22Rv1 (cell line): ENCODE measurements at regions not wholly inside any gene's neighbourhood (a gene's known extent, or its start where the extent isn't known, plus 50 kb on each side); places are given as distances from the start of the nearest gene placed in this dataset.
"Not testable (repeated sequence)": the region's sequence is repeated elsewhere in the genome, so short reads cannot be mapped to it uniquely, and the experiment has no call there.

Experiments used
- H3K27ac ChIP-seq: fragments of 450-650 bp; 2 replicates; pipeline ENCODE4 v1.5.1; 2017
- CTCF ChIP-seq: fragments of 450-650 bp; IDR thresholded peaks from 2 replicates; pipeline ENCODE4 v1.5.1; 2017; ENCODE audit warnings: mild to moderate bottlenecking
- ZFX ChIP-seq: fragments of 450-650 bp; IDR thresholded peaks from 2 replicates; pipeline ENCODE4 v1.6.1; 2017; ENCODE audit warnings: antibody characterized with exemption, borderline replicate concordance

- no peak for TF ChIP-seq ZFX
- no peak for TF ChIP-seq CTCF
- H3K27ac ChIP-seq = no peak overlapping the region
Observed at GRCh38 chr11:114956566-114956965, 278.2 kb downstream of the NXPE2 start.

GRCh38 chr11:114959953-114960505 lies 281.7 kb downstream of the NXPE2 start:
- no peak for TF ChIP-seq ZFX
- no peak for TF ChIP-seq CTCF

GRCh38 chr11:114960819-114961218 lies 282.5 kb downstream of the NXPE2 start:
- H3K27ac ChIP-seq = not testable (repeated sequence)

More at GRCh38 chr11:114959953-114960505, 281.7 kb downstream of the NXPE2 start:
- H3K27ac ChIP-seq = no peak overlapping the region

GRCh38 chr11:114964676-114965214 lies 286.4 kb downstream of the NXPE2 start:
- peak overlapping the region; percentile 7; the same call in 1 of the 2 replicates for H3K27ac ChIP-seq
- TF ChIP-seq ZFX (no peak), CTCF (no peak)

GRCh38 chr11:114970927-114971645 lies 292.8 kb downstream of the NXPE2 start:
- no peak overlapping the region for H3K27ac ChIP-seq
- TF ChIP-seq CTCF (no peak), ZFX (no peak)

GRCh38 chr11:114972105-114972504 lies 293.8 kb downstream of the NXPE2 start:
- TF ChIP-seq ZFX (no peak), CTCF (no peak)

GRCh38 chr11:114977651-114978050 lies 299.3 kb downstream of the NXPE2 start:
- H3K27ac ChIP-seq = no peak overlapping the region
- TF ChIP-seq CTCF (no peak), ZFX (no peak)

More at GRCh38 chr11:114972105-114972504, 293.8 kb downstream of the NXPE2 start:
- no peak overlapping the region for H3K27ac ChIP-seq

- no peak overlapping the region for H3K27ac ChIP-seq
Observed at GRCh38 chr11:114982141-114982540, 303.8 kb downstream of the NXPE2 start.

More at GRCh38 chr11:114982141-114982540, 303.8 kb downstream of the NXPE2 start:
- TF ChIP-seq CTCF (no peak), ZFX (no peak)
